HG03175 (cell line): ENCODE measurements at regions not wholly inside any gene's neighbourhood (a gene's known extent, or its start where the extent isn't known, plus 50 kb on each side); places are given as distances from the start of the nearest gene placed in this dataset.

Experiments
- ATAC-seq: cut with Tn5 transposase; IDR thresholded peaks from one replicate; pipeline ENCODE4 v1.9.1; 2021; ENCODE audit warnings: mild to moderate bottlenecking, moderate library complexity; ENCODE audit not compliant: unreplicated experiment

GRCh38 chr4:20302336-20302735, 50.6 kb downstream of the SLIT2 start:
- no peak for ATAC-seq

- ATAC-seq: no peak
These were observed 54.3 kb downstream of the SLIT2 start for GRCh38 chr4:20305976-20306375.

- ATAC-seq: no peak
These were observed 60.2 kb downstream of the SLIT2 start for GRCh38 chr4:20311856-20312255.

- peak; percentile 41 for ATAC-seq
These were observed 61.7 kb downstream of the SLIT2 start for GRCh38 chr4:20313237-20314030.

- no peak for ATAC-seq
These were observed 65.8 kb downstream of the SLIT2 start for GRCh38 chr4:20317424-20317985.

- no peak for ATAC-seq
These were observed 66.5 kb downstream of the SLIT2 start for GRCh38 chr4:20318001-20318908.

- ATAC-seq: no peak
These were observed 67.2 kb downstream of the SLIT2 start for GRCh38 chr4:20318909-20319277.

GRCh38 chr4:20319825-20320612, 68.3 kb downstream of the SLIT2 start:
- no peak for ATAC-seq

- no peak for ATAC-seq
These were observed 72.3 kb downstream of the SLIT2 start for GRCh38 chr4:20323991-20324390.

- ATAC-seq: no peak
These were observed 74.8 kb downstream of the SLIT2 start for GRCh38 chr4:20326460-20326859.

- ATAC-seq: no peak
These were observed 75.3 kb downstream of the SLIT2 start for GRCh38 chr4:20326977-20327376.

- ATAC-seq: no peak
These were observed 76.1 kb downstream of the SLIT2 start for GRCh38 chr4:20327808-20328207.

GRCh38 chr4:20331642-20332041, 79.9 kb downstream of the SLIT2 start:
- no peak for ATAC-seq

GRCh38 chr4:20333141-20333715, 81.5 kb downstream of the SLIT2 start:
- no peak for ATAC-seq

- ATAC-seq: no peak
These were observed 85.6 kb downstream of the SLIT2 start for GRCh38 chr4:20337261-20337664.

- no peak for ATAC-seq
These were observed 87.1 kb downstream of the SLIT2 start for GRCh38 chr4:20338841-20339240.

GRCh38 chr4:20341134-20341738, 89.5 kb downstream of the SLIT2 start:
- ATAC-seq: no peak

- ATAC-seq: no peak
These were observed 95.8 kb downstream of the SLIT2 start for GRCh38 chr4:20347531-20347930.

- no peak for ATAC-seq
These were observed 96.7 kb downstream of the SLIT2 start for GRCh38 chr4:20348411-20348810.
